ENCODE measurements at regions not wholly inside any gene's neighbourhood (a gene's known extent, or its start where the extent isn't known, plus 50 kb on each side); places are given as distances from the start of the nearest gene placed in this dataset.

DNA sequence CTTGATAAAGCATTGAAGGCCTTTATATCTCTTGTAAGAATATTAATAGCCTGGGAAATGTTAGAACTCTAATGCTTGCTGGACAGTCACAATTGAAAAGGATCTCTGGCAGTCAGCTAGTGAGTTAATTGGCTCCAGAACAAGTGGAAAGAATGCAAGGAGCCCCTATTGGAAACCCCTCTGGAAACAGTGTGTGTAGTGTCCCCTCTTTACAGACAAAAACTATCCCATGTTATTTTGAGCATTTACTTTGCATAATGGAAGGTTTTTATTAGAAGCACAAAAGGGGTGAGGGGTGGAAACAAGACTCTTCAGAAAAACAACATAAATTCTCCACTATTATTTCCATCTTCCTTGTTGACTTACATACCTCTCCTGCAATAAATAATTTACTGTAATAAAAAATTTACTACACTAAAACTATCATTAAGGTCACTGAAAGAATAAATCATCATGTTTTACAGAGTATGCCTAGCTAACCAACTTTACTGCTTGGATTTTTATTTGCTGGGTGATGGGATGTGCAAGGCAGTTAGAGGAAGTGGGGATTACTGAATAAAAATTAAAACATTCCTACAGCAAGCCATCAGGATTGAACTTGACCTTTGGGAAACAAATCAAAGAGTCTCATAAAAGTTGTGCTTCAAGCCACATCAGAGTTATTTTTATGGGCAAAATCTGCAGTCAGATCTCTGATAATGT is 610.4 kb downstream of the TBC1D4 start:
- no peaks in the 10 kb centered on the region for H3K36me3 ChIP-seq (replicated peaks in 1 of 2; ENCODE audit: control insufficient read depth in 1 of 2, insufficient read depth in 2 of 2, low read length in 2 of 2)
- CTCF ChIA-PET (ENCODE audit: low intra/inter-chr PET ratio, low total read pairs), result no interaction called here
- H3K4me2 ChIP-seq (ENCODE audit: low read depth, low read length), result no peak overlapping the region
- no peak overlapping the region for H3K9ac ChIP-seq (ENCODE audit: insufficient read depth, low read depth, low read length)
- H3K4me1 ChIP-seq (ENCODE audit: insufficient read depth, low read length), result no peaks in the 10 kb centered on the region
- H3K9me3 ChIP-seq (ENCODE audit: low read length), result peaks cover 36% of the 10 kb centered on the region; the same call in 1 of the 2 replicates
- no peak overlapping the region for H3K27ac ChIP-seq (ENCODE audit: extremely low read length, insufficient read depth, low read length)
- no peak overlapping the region for H3K4me3 ChIP-seq (replicated peaks in 1 of 3; ENCODE audit: insufficient read depth in 1 of 3, low read depth in 2 of 3, low read length in 3 of 3)
- in situ Hi-C loops (cut with HindIII; ENCODE audit: extremely low pct_ligation_motif_present, low pct_unique_long_range_greater_than_20kb), result no loop called here
- DNase-seq (ENCODE audit: low spot score) (no peak), FAIRE-seq (no peak), ATAC-seq (no peak)
- TF ChIP-seq NONO (IDR thresholded peaks at IDR 0.05), result no peak
- no peak for TF ChIP-seq NONO (CRISPR knock-in tag; conservative IDR thresholded peaks at IDR 0.05)
- TF ChIP-seq ZNF552 (CRISPR knock-in tag; IDR thresholded peaks at IDR 0.05; ENCODE audit: borderline replicate concordance), result no peak
- no peak for TF ChIP-seq GFI1 (CRISPR knock-in tag; IDR thresholded peaks at IDR 0.05; ENCODE audit: borderline replicate concordance)
- no peak for TF ChIP-seq KDM6A (CRISPR knock-in tag; IDR thresholded peaks at IDR 0.05; ENCODE audit: low read depth)
- TF ChIP-seq, protein P1, sequence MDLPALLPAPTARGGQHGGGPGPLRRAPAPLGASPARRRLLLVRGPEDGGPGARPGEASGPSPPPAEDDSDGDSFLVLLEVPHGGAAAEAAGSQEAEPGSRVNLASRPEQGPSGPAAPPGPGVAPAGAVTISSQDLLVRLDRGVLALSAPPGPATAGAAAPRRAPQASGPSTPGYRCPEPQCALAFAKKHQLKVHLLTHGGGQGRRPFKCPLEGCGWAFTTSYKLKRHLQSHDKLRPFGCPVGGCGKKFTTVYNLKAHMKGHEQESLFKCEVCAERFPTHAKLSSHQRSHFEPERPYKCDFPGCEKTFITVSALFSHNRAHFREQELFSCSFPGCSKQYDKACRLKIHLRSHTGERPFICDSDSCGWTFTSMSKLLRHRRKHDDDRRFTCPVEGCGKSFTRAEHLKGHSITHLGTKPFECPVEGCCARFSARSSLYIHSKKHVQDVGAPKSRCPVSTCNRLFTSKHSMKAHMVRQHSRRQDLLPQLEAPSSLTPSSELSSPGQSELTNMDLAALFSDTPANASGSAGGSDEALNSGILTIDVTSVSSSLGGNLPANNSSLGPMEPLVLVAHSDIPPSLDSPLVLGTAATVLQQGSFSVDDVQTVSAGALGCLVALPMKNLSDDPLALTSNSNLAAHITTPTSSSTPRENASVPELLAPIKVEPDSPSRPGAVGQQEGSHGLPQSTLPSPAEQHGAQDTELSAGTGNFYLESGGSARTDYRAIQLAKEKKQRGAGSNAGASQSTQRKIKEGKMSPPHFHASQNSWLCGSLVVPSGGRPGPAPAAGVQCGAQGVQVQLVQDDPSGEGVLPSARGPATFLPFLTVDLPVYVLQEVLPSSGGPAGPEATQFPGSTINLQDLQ (CRISPR knock-in tag; IDR thresholded peaks at IDR 0.05), result no peak
- no TSS peak for BruUV-seq (replicated peaks)
- H3K27me3 ChIP-seq (ENCODE audit: control insufficient read depth in 1 of 2, insufficient read depth in 2 of 2, low read length in 2 of 2), result no peaks in the 10 kb centered on the region
- intact Hi-C loops (cut with micrococcal nuclease; ENCODE audit: unreplicated experiment), result no loop called here
- H3K79me2 ChIP-seq (ENCODE audit: insufficient read depth, low read length), result no peaks in the 10 kb centered on the region
- no peaks in the 10 kb centered on the region for H4K20me1 ChIP-seq (ENCODE audit: insufficient read depth, low read length)
- H2AFZ ChIP-seq (ENCODE audit: low read length), result no peak overlapping the region
- POLR2A ChIA-PET, result no interaction called here

DNA sequence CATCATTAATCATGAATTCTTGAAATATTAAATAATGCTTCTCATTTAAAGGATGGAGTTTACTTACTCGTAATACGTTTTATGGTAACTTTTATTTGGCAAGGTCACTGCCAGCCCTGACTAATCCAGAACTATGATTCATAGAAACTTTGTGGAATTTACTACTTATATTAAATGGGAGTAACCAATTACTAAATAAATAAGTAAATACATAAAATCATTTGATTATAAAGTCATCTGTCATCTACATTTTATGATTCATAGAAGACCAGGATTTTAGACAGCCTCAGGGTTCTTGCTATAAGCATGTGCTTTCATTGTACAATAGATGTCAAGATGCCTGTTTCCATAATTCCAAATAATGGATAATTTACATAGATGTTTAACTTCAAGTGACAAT is 611.1 kb downstream of the TBC1D4 start:
- DNase-seq (ENCODE audit: low spot score), result no peak
- no peak for ATAC-seq
- no peak overlapping the region for H3K4me3 ChIP-seq (replicated peaks in 1 of 3; ENCODE audit: insufficient read depth in 1 of 3, low read depth in 2 of 3, low read length in 3 of 3)
- FAIRE-seq, result no peak
- 2% methylated on average over 2 of the region's 2 CpGs for WGBS (ENCODE audit: low lambda C conversion rate)
- peaks cover 40% of the 10 kb centered on the region; the same call in 1 of the 2 replicates for H3K9me3 ChIP-seq (ENCODE audit: low read length)
- in situ Hi-C loops (cut with HindIII; ENCODE audit: extremely low pct_ligation_motif_present, low pct_unique_long_range_greater_than_20kb) (no loop called here), intact Hi-C loops (cut with micrococcal nuclease; ENCODE audit: unreplicated experiment) (no loop called here)
- no peaks in the 10 kb centered on the region for H3K79me2 ChIP-seq (ENCODE audit: insufficient read depth, low read length)
- H3K27ac ChIP-seq (ENCODE audit: extremely low read length, insufficient read depth, low read length), result no peak overlapping the region
- no peaks in the 10 kb centered on the region for H3K4me1 ChIP-seq (ENCODE audit: insufficient read depth, low read length)
- POLR2A ChIA-PET, result no interaction called here
- no peak overlapping the region for H3K9ac ChIP-seq (ENCODE audit: insufficient read depth, low read depth, low read length)
- no TSS peak for BruUV-seq (replicated peaks)
- no peaks in the 10 kb centered on the region for H4K20me1 ChIP-seq (ENCODE audit: insufficient read depth, low read length)
- no peak overlapping the region for H3K4me2 ChIP-seq (ENCODE audit: low read depth, low read length)
- CTCF ChIA-PET (ENCODE audit: low intra/inter-chr PET ratio, low total read pairs), result no interaction called here
- no peaks in the 10 kb centered on the region for H3K27me3 ChIP-seq (ENCODE audit: control insufficient read depth in 1 of 2, insufficient read depth in 2 of 2, low read length in 2 of 2)
- no peaks in the 10 kb centered on the region for H3K36me3 ChIP-seq (replicated peaks in 1 of 2; ENCODE audit: control insufficient read depth in 1 of 2, insufficient read depth in 2 of 2, low read length in 2 of 2)
- H2AFZ ChIP-seq (ENCODE audit: low read length), result no peak overlapping the region
- TF ChIP-seq ZNF598 (CRISPR knock-in tag; IDR thresholded peaks at IDR 0.05; ENCODE audit: borderline replicate concordance) (no peak), MEIS1 (CRISPR knock-in tag; IDR thresholded peaks at IDR 0.05; ENCODE audit: borderline replicate concordance) (no peak), ZBTB8A (CRISPR knock-in tag; IDR thresholded peaks at IDR 0.05; ENCODE audit: borderline replicate concordance, low read depth) (no peak), FOXA3 (CRISPR knock-in tag; IDR thresholded peaks at IDR 0.05) (no peak)
- TF ChIP-seq, protein P2, sequence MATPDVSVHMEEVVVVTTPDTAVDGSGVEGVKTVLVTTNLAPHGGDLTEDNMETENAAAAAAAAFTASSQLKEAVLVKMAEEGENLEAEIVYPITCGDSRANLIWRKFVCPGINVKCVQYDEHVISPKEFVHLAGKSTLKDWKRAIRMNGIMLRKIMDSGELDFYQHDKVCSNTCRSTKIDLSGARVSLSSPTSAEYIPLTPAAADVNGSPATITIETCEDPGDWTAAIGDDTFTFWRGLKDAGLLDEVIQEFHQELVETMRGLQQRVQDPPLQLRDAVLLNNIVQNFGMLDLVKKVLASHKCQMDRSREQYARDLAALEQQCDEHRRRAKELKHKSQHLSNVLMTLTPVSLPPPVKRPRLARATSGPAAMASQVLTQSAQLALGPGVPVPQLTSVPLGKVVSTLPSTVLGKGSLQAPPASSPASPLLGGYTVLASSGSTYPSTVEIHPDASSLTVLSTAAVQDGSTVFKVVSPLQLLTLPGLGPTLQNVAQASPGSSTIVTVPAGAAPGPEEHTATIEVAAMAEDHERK (CRISPR knock-in tag; IDR thresholded peaks at IDR 0.05; ENCODE audit: low read depth), result no peak
